ENCODE measurements at regions not wholly inside any gene's neighbourhood (a gene's known extent, or its start where the extent isn't known, plus 50 kb on each side); places are given as distances from the start of the nearest gene placed in this dataset.

- TF ChIP-seq SP1 (IDR thresholded peaks at IDR 0.05) (no peak), ZBTB33 (IDR thresholded peaks at IDR 0.05) (no peak), TAF1 (conservative IDR thresholded peaks at IDR 0.05) (no peak)
Measured at GRCh38 chr17:71528210-71528609, 592.6 kb upstream of the SOX9 start (continued).

GRCh38 chr17:71530248-71530647, 590.6 kb upstream of the SOX9 start:
- WGBS: 85% methylated on average over 2 of the region's 2 CpGs
- Histone ChIP-seq H3K27me3 (ENCODE audit: control insufficient read depth in 4 of 4, insufficient read depth in 4 of 4, low read length in 3 of 4) (peaks cover 0 to 5% (median 0%) of the 10 kb centered on the region in 4 donors), H3K27ac (ENCODE audit: low read depth in 1 of 2, low read length in 2 of 2) (no peak overlapping the region), H3K4me1 (ENCODE audit: control insufficient read depth in 4 of 4, insufficient read depth in 4 of 4, low read length in 3 of 4) (no peaks in the 10 kb centered on the region), H3K9ac (ENCODE audit: low read depth in 1 of 2, low read length in 2 of 2) (no peak overlapping the region), H3K36me3 (ENCODE audit: control insufficient read depth in 4 of 4, insufficient read depth in 3 of 4, low read depth in 1 of 4, low read length in 3 of 4) (no peaks in the 10 kb centered on the region), H3K9me3 (ENCODE audit: control insufficient read depth in 4 of 4, low read length in 3 of 4) (no peaks in the 10 kb centered on the region), H3K4me3 (ENCODE audit: low read depth in 1 of 3, low read length in 3 of 3) (no peak overlapping the region)
- no peak for DNase-seq (ENCODE audit: low spot score)
- TF ChIP-seq NR2F2 (IDR thresholded peaks at IDR 0.05) (no peak), HNF4G (IDR thresholded peaks at IDR 0.05) (no peak), ZBTB33 (IDR thresholded peaks at IDR 0.05) (no peak), FOXA1 (IDR thresholded peaks at IDR 0.05) (no peak), JUND (IDR thresholded peaks at IDR 0.05) (no peak), EGR1 (IDR thresholded peaks at IDR 0.05; ENCODE audit: low read depth in 2 of 2) (no peak), ATF3 (IDR thresholded peaks at IDR 0.05) (no peak), GABPA (IDR thresholded peaks at IDR 0.05 in 1 of 2, conservative IDR thresholded peaks at IDR 0.05 in 1 of 2) (no peak), SP1 (IDR thresholded peaks at IDR 0.05) (no peak), TAF1 (conservative IDR thresholded peaks at IDR 0.05) (no peak), MAX (IDR thresholded peaks at IDR 0.05) (no peak), RAD21 (IDR thresholded peaks at IDR 0.05) (no peak), FOXA2 (IDR thresholded peaks at IDR 0.05) (no peak)

- H3K27ac ChIP-seq (ENCODE audit: low read depth in 1 of 2, low read length in 2 of 2): no peak overlapping the region
- H3K4me3 ChIP-seq (ENCODE audit: low read depth in 1 of 3, low read length in 3 of 3): no peak overlapping the region
- TF ChIP-seq RXRA (IDR thresholded peaks at IDR 0.05) (no peak), MAX (IDR thresholded peaks at IDR 0.05) (no peak), FOXA2 (IDR thresholded peaks at IDR 0.05) (no peak), REST (IDR thresholded peaks at IDR 0.05) (no peak), RAD21 (IDR thresholded peaks at IDR 0.05) (no peak), ATF3 (IDR thresholded peaks at IDR 0.05) (no peak), HNF4G (IDR thresholded peaks at IDR 0.05) (no peak), EGR1 (IDR thresholded peaks at IDR 0.05; ENCODE audit: low read depth in 2 of 2) (no peak), FOXA1 (IDR thresholded peaks at IDR 0.05) (no peak), YY1 (IDR thresholded peaks at IDR 0.05) (no peak), TAF1 (conservative IDR thresholded peaks at IDR 0.05) (no peak), ZBTB33 (IDR thresholded peaks at IDR 0.05) (no peak)
- WGBS: 89% methylated on average over 3 of the region's 3 CpGs
- H3K9ac ChIP-seq (ENCODE audit: low read depth in 1 of 2, low read length in 2 of 2): no peak overlapping the region
- no peaks in the 10 kb centered on the region for H3K36me3 ChIP-seq (ENCODE audit: control insufficient read depth in 4 of 4, insufficient read depth in 3 of 4, low read depth in 1 of 4, low read length in 3 of 4)
- no peaks in the 10 kb centered on the region for H3K4me1 ChIP-seq (ENCODE audit: control insufficient read depth in 4 of 4, insufficient read depth in 4 of 4, low read length in 3 of 4)
- H3K9me3 ChIP-seq (ENCODE audit: control insufficient read depth in 4 of 4, low read length in 3 of 4): no peaks in the 10 kb centered on the region
- DNase-seq (ENCODE audit: low spot score): no peak
- peaks cover 0 to 2% (median 0%) of the 10 kb centered on the region in 4 donors for H3K27me3 ChIP-seq (ENCODE audit: control insufficient read depth in 4 of 4, insufficient read depth in 4 of 4, low read length in 3 of 4)
Measured at GRCh38 chr17:71535321-71535720, 585.5 kb upstream of the SOX9 start.

Measured in liver (tissue), 7 donors.